GM19239 (cell line): ENCODE measurements at regions not wholly inside any gene's neighbourhood (a gene's known extent, or its start where the extent isn't known, plus 50 kb on each side); places are given as distances from the start of the nearest gene placed in this dataset.

Experiments used
- DNase-seq: peaks from one replicate; pipeline ENCODE4 v3.0.0; 2011; ENCODE audit warnings: low spot score; ENCODE audit not compliant: insufficient read length
- FAIRE-seq: peaks from 2 replicates; lab custom pipeline; 2011; peaks lifted over from hg19 to GRCh38; lab: Jason Lieb, UNC

- no peak for FAIRE-seq
Observed at GRCh38 chr6:133583907-133584427, 304.9 kb upstream of the TCF21 start.

GRCh38 chr6:133584823-133585222 lies 304.1 kb upstream of the TCF21 start:
- no peak for DNase-seq
- no peak for FAIRE-seq

More at GRCh38 chr6:133583907-133584427, 304.9 kb upstream of the TCF21 start:
- no peak for DNase-seq

- no peak for FAIRE-seq
Observed at GRCh38 chr6:133585978-133586377, 302.9 kb upstream of the TCF21 start.

GRCh38 chr6:133587546-133588160 lies 301.3 kb upstream of the TCF21 start:
- DNase-seq (no peak), FAIRE-seq (no peak)

More at GRCh38 chr6:133585978-133586377, 302.9 kb upstream of the TCF21 start:
- DNase-seq = no peak

GRCh38 chr6:133590196-133590595 lies 298.7 kb upstream of the TCF21 start:
- FAIRE-seq = no peak

GRCh38 chr6:133590814-133591213 lies 298.1 kb upstream of the TCF21 start:
- FAIRE-seq (no peak), DNase-seq (no peak)

More at GRCh38 chr6:133590196-133590595, 298.7 kb upstream of the TCF21 start:
- DNase-seq = no peak

- no peak for FAIRE-seq
- DNase-seq = no peak
Observed at GRCh38 chr6:133591275-133591674, 297.6 kb upstream of the TCF21 start.

- no peak for DNase-seq
- FAIRE-seq = no peak
Observed at GRCh38 chr6:133594652-133595110, 294.2 kb upstream of the TCF21 start.

GRCh38 chr6:133595111-133595761 lies 293.7 kb upstream of the TCF21 start:
- DNase-seq = no peak
- no peak for FAIRE-seq

GRCh38 chr6:133606852-133607251 lies 282.1 kb upstream of the TCF21 start:
- FAIRE-seq = no peak

GRCh38 chr6:133608620-133609019 lies 280.3 kb upstream of the TCF21 start:
- DNase-seq (no peak), FAIRE-seq (no peak)

More at GRCh38 chr6:133606852-133607251, 282.1 kb upstream of the TCF21 start:
- no peak for DNase-seq

GRCh38 chr6:133609415-133610226 lies 279.3 kb upstream of the TCF21 start:
- no peak for FAIRE-seq
- DNase-seq = no peak

- DNase-seq = no peak
- no peak for FAIRE-seq
Observed at GRCh38 chr6:133610227-133610840, 278.6 kb upstream of the TCF21 start.

GRCh38 chr6:133610971-133611370 lies 277.9 kb upstream of the TCF21 start:
- FAIRE-seq = no peak

GRCh38 chr6:133612459-133612858 lies 276.5 kb upstream of the TCF21 start:
- DNase-seq (no peak), FAIRE-seq (no peak)

More at GRCh38 chr6:133610971-133611370, 277.9 kb upstream of the TCF21 start:
- DNase-seq = no peak

- FAIRE-seq (no peak), DNase-seq (no peak)
Observed at GRCh38 chr6:133613211-133613610, 275.7 kb upstream of the TCF21 start.

- FAIRE-seq (no peak), DNase-seq (no peak)
Observed at GRCh38 chr6:133621751-133622150, 267.2 kb upstream of the TCF21 start.

GRCh38 chr6:133623065-133623464 lies 265.8 kb upstream of the TCF21 start:
- DNase-seq = no peak
- no peak for FAIRE-seq

GRCh38 chr6:133623621-133624020 lies 265.3 kb upstream of the TCF21 start:
- FAIRE-seq (no peak), DNase-seq (no peak)

GRCh38 chr6:133626096-133626666 lies 262.7 kb upstream of the TCF21 start:
- no peak for DNase-seq
- FAIRE-seq = no peak
